NCI-H1436 (cell line): ENCODE measurements at regions not wholly inside any gene's neighbourhood (a gene's known extent, or its start where the extent isn't known, plus 50 kb on each side); places are given as distances from the start of the nearest gene placed in this dataset.

Source experiments
- DNase-seq: peaks from one replicate; lab custom pipeline; 2025; lab: John Stamatoyannopoulos, UW

DNA sequence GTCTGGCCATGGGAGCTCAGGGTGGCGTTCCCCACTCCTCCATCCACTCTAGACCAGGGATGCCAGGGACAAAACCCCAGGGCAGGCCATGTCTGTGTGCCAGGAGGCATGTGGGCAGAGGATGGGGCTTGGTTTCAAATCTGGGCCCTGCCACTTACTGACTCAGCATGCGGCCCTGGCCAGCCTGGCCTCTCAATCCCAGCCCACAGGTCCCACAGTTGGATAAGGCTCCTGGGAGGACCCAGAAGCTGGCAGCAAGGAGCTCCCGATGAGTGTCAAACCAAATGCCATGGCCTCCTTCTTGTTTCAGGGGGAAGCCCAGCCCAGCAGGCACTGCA lies 1290.4 kb downstream of the BRD1 start:
- DNase-seq: no peak

- no peak for DNase-seq
Observed at GRCh38 chr22:48536541-48537342, 1290.9 kb downstream of the BRD1 start.

DNA sequence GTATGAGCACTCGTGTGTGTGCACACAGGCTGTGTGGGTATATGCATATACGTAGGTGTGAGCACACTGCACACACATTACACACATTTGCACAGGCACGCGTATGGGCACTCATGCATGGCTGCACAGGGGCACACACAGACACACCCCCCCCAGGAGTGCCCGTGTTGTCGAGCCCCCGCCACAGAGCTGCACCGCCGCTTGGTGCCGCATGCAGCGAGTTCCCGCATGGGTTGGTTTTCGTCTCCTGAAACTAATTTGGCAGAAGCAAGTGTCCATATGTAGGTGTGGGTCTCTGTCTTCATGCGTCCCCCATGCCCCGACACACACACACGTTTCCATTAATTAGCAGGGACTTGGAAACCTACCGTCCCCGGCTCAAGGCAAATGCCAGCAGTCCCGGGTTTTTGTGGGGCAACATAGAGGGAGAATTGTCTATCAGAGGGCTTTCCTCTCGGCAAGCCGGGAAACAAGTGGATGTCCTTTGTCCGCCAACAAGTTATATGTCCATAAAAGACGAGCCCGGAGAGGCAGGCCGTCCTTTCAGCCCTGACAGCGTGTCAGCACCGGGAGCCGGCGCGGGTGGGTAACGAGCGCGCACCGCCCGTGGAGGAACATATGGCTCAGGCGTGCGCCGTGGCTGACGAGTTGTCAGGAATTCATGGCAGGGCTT lies 1291.7 kb downstream of the BRD1 start:
- no peak for DNase-seq

DNA sequence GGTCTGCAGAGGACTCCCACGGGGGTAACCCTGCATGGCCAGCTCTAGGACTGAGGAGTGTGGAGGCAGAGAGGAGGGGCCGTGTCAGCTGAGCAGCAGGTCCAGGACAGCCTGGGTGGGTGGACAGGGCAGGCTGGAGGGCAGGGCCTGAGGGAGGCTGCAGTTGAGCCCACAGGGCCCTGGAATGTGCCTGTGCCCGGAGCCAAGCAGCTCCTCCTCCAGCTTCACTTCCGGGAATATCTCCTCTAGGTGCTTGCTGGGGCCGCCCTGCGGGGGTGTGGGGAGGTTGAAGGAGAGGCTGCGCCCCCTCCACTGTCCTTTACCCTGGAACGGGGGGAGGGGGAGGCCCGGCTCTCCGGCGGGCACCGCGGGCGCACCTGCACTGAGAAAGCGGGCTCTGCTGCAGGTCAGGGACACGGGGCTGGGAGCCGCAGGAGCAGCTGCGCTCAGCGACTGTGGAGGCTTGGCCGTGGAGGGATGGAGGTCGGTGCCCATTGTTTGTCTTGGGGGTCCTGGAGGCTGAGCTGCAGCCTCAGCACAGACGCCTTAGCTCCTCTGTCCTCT lies 1293.2 kb downstream of the BRD1 start:
- DNase-seq: no peak

DNA sequence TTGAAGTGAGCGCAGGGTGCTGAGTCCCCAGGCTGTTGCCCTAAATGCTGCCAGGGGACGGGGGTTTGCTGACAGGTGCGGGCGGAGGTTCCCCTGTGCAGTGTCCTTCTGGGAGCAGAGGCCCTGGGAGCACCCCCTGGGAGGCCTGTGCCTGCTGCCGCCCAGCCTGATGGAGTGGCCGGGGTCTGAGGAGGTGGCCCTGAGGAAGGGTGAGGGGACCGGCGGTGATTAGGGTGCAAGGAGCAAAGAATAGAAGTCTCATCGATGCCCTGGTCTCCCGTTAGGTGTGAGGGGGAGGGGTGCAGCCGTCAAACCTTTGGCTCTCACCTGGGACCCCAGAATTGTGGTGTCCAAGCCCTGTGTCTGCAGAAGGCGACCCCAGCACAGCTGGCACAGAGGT lies 1294.7 kb downstream of the BRD1 start:
- no peak for DNase-seq

DNA sequence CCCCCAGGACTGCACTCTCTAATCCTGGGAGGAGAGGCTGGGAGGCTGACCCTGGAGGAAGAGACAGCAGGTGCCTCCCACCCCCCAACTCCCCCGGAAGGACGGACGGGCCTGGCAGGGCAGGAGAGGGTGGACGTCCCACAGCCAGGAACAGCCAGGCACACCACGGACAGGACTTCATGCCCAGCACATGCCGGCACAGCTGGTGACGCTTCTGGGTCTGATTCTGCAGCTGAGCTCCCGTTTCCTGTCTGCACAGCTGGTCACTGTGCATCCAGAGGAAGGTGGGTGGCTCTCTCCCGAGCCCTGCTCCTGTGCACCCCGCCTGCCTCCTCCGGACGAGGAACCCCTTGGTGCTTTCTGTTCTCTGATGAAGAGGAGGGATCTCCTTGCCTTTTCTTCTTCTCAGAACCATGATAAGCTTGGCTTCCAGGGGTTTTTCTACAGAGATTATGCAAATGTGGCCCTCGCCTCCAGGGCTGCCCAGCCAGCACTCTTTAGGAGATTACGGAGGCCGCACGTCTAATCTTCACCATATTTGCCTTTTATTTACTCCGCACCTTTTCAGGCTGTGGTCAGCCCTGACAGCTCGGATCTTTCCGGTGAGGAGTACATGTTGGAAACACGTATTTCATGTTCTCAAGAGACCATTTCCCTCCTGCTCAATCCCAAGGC lies 1295.8 kb downstream of the BRD1 start:
- no peak for DNase-seq

DNA sequence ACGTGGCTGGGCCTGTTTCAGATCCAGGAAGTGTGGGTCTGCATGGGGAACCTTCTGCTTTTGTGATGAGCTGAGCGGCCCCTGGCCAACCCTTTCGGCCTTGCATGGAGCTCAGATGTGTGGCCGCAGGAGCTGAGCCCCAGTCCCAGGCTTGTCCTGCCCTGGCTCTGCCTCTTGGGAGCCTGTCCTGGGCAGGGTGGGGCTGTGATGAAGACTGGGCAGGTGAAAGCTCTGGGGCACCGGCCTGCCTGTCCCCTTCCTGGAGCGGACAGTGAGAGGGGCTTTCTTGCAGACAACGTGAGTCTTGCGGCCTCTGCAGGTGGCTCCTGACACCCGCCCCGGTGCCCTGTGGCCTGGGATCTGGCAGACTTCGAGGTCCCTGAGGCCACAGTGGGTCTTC lies 1296.6 kb downstream of the BRD1 start:
- DNase-seq: no peak

- DNase-seq: no peak
Observed at GRCh38 chr22:48530666-48531065, 1297.0 kb downstream of the BRD1 start.

GRCh38 chr22:48528221-48528915 lies 1299.3 kb downstream of the BRD1 start:
- no peak for DNase-seq

DNA sequence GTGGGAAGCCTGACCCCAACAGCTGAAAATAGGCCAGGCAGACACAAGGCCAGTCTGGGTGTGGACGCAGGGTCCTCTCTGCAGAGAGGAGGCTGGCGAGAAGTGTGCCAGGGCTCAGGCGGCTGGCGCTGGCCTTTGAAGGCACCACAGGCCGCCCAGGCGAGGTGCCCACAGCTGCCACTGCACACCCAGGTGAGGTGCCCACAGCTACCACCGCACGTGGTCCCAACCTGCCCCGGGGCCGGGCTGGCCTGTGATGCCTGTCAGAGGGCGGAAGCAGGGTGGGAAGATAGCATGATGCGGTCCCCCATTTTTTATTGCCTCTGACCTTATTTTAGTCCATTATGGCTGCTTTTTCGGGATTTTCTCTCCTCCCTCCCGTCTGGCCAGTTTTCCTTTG lies 1303.9 kb downstream of the BRD1 start:
- DNase-seq: no peak

DNA sequence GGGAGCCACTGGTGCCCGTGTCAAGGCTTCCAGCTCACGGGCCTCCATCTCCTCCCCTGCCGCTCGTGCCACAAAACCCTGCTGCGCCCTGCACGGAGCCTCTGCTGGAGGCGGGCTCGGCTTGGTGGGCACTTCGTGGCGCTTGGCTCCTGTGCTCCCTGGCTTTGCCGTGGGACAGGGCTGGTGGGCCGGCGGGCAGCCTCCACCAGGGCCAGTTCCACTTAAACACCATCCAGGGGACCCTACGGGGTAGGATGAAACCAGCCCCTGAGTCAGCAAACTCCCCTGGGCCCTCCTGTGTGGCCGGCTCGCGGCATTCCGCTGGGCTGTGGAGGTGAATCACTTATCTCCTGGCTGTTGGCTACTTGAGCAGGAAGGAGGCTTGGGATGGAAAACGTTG lies 1304.6 kb downstream of the BRD1 start:
- no peak for DNase-seq

- DNase-seq: no peak
Observed at GRCh38 chr22:48522271-48522670, 1305.4 kb downstream of the BRD1 start.

- DNase-seq: no peak
Observed at GRCh38 chr22:48520884-48521588, 1306.6 kb downstream of the BRD1 start.

- no peak for DNase-seq
Observed at GRCh38 chr22:48520207-48520606, 1307.5 kb downstream of the BRD1 start.

GRCh38 chr22:48517039-48518030 lies 1310.3 kb downstream of the BRD1 start:
- no peak for DNase-seq

DNA sequence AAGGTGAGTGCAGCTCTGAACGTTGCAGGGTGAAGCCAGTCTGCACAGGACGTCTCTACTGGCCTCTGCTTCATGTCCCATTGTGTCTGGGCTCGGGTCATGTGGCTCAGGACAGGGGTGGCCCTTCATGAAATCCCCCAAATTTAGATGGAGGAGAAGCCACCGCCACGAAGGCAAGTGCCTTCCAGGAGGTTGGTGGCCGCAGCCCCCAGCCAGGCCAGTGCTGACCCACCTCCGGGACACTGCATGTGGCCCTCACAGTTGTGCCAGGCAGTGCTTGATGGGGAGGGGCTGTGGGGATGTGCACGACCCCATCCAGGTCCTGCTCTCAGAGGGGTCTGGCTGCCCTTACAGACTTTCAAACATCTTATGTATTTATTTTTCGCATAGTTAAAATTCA lies 1311.1 kb downstream of the BRD1 start:
- DNase-seq: no peak

DNA sequence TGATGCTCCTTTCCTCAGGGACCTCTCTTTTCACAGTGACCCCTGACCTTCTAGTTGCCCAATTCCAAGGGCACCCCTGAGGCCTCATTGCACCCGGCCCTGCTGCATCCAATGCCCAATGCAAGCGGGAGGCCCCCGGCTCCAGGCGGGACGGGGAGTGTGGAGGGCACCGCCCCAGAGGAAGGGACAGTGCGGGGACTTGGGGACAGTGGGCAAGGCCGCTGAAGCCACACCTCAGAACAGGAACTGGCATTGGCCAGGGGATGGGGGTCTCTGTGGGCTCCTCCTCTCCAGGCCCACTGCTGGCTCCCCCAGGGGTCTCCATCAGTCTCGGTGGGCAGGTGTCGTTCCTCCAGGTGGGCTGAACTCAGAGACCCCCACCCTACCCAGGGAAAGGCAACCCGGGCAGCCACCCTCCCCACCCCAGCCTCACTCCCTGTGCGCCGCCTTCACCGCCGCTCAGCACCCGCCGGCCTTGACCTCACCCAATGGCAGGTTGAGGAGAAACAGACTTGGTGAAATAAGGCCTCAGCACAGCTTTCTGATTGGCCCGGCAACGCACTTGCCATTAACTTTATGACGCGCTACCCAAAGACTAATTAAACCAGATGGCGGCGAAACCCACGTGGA lies 1312.0 kb downstream of the BRD1 start:
- no peak for DNase-seq

GRCh38 chr22:48513929-48514328 lies 1313.7 kb downstream of the BRD1 start:
- DNase-seq: no peak

DNA sequence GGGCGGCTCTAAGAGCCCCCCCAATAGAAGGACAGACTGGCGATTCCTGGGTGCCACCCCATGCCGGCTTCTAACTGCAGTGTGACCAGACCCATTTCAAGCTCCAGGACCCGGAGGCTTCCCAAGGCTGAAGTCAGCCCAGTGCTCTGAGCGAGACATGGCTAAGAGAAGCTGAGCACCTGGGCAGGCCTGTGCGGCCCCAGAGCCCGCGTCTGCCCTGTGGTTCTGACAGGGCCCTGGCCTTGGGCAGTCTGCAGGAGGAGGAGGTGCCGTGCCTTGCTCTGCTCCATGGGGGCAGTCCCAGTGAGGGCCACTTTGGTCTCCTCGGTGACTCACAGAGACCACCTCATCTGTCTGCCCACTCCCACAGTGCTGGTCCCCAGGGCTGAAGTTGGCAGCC lies 1314.2 kb downstream of the BRD1 start:
- DNase-seq: no peak

DNA sequence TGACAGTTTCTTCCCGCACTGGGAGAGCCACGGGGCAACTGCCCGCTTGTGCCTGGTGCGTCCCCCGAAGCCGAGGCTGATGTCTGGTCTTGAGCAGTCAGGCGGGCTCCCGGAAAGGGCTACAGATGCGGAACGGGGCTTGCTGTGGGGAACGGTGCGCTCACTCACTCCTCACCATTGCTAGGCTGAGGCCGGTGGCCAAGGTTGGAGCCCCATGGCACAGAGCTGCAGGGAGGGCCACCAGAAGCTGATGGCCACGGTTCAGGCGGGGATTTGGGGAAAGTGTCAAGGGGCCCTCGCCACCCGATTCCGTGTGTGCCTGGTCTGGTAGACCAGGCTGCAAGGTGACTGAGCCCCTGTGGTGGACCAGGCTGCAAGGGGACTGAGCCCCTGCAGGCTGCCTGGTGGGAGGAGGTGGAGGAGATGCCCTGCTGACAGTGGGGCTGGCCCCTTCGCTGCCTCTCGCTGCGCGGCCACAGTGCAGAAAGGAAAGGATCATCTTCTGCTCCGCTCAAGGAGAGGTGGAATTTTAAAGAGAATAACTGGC lies 1315.8 kb downstream of the BRD1 start:
- no peak for DNase-seq
